Adrenal gland (tissue), 5 donors: ENCODE measurements at regions not wholly inside any gene's neighbourhood (a gene's known extent, or its start where the extent isn't known, plus 50 kb on each side); places are given as distances from the start of the nearest gene placed in this dataset.

Experiments used
- POLR2A ChIP-seq, 2 donors: fragments of 450-650 bp; IDR thresholded peaks; one replicate each; pipeline ENCODE4 v1.6.1; 2017; ENCODE audit warnings: antibody characterized with exemption in 2 of 2, mild to moderate bottlenecking in 2 of 2, moderate library complexity in 1 of 2
- TF ChIP-seq, protein P1 (sequence below), 6 experiments: fragments of 450-650 bp in 4 of 6; fragments of 200-600 bp in 2 of 6; sonication (generic) in 1 of 6; IDR thresholded peaks; 1 replicate in 5 of 6; 2 replicates in 1 of 6; pipeline versions ENCODE4 v1.5.1 to v1.8.0; 2016 to 2021; ENCODE audit warnings: antibody characterized with exemption in 6 of 6, mild to moderate bottlenecking in 2 of 6, moderate library complexity in 1 of 6
- donor health status: DM: no; HTN: no; CAD: no.

DNA sequence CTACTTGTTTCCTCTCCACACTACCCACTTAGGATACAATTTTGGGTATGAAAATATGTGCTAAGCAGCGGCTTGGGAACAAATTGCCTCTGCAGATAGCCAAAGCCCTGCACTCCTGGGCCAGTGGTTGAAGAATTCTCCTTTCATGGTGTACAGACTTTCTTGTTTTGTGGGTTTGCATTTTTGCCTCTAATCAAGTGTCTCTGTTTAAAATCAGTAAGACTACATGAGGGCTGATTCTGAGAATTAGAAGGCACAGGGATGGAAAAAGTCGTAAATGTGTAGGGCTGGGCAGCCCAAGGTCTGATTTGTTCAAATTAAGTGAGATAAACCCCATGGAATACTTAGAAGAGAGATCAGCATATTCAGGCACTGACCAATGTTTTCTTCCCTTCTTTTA lies 103.7 kb upstream of the CD180 start:
- TF ChIP-seq, protein P1, sequence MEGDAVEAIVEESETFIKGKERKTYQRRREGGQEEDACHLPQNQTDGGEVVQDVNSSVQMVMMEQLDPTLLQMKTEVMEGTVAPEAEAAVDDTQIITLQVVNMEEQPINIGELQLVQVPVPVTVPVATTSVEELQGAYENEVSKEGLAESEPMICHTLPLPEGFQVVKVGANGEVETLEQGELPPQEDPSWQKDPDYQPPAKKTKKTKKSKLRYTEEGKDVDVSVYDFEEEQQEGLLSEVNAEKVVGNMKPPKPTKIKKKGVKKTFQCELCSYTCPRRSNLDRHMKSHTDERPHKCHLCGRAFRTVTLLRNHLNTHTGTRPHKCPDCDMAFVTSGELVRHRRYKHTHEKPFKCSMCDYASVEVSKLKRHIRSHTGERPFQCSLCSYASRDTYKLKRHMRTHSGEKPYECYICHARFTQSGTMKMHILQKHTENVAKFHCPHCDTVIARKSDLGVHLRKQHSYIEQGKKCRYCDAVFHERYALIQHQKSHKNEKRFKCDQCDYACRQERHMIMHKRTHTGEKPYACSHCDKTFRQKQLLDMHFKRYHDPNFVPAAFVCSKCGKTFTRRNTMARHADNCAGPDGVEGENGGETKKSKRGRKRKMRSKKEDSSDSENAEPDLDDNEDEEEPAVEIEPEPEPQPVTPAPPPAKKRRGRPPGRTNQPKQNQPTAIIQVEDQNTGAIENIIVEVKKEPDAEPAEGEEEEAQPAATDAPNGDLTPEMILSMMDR (IDR thresholded peaks at IDR 0.05), result no peak
- TF ChIP-seq POLR2A (IDR thresholded peaks at IDR 0.05), result no peak
